ENCODE measurements at regions not wholly inside any gene's neighbourhood (a gene's known extent, or its start where the extent isn't known, plus 50 kb on each side); places are given as distances from the start of the nearest gene placed in this dataset.

DNA sequence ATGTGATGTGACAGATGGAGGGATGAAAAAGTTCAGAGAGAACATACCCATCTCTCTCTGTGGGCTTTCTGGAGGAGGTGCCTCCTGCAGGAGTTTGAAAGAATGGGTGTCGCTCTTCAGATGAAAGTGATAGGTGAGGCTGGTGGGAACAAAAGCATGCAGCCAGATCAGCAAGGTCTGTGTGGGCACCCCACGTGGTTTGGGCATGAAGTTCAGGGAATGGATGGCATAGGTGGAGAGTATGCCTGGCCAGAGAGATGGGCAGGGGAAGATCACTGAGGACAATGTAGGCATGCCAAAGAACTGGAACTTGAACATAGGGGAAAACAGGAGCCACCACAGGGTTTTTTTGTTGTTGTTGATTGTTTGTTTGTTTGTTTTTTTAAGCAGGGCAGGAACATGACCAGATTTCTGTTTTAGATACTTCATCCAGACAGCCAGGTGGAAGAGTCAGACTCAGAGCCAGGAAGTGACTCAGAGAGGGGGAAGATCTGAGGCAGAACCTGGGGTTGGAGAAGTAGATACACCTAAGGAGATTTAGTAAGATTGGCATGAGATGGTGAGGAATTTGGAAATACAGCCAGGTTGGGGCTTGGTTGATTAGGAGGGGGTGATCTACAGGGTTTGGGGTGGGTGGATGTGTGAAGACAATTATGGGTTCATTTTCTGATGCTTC, 64.8 kb upstream of the CLSTN2 start:
- Histone ChIP-seq H3K9me3 (no peaks in the 10 kb centered on the region), H3K27ac (no peak overlapping the region), H3K4me1 (no peaks in the 10 kb centered on the region), H3K4me3 (no peak overlapping the region), H3K36me3 (no peaks in the 10 kb centered on the region), H3K27me3 (no peaks in the 10 kb centered on the region)
- WGBS (ENCODE audit: insufficient coverage, low coverage, low lambda C conversion rate, missing lambda C conversion rate), result 59% methylated on average over 2 of the region's 2 CpGs
- no peak for DNase-seq
- TF ChIP-seq, protein P1, sequence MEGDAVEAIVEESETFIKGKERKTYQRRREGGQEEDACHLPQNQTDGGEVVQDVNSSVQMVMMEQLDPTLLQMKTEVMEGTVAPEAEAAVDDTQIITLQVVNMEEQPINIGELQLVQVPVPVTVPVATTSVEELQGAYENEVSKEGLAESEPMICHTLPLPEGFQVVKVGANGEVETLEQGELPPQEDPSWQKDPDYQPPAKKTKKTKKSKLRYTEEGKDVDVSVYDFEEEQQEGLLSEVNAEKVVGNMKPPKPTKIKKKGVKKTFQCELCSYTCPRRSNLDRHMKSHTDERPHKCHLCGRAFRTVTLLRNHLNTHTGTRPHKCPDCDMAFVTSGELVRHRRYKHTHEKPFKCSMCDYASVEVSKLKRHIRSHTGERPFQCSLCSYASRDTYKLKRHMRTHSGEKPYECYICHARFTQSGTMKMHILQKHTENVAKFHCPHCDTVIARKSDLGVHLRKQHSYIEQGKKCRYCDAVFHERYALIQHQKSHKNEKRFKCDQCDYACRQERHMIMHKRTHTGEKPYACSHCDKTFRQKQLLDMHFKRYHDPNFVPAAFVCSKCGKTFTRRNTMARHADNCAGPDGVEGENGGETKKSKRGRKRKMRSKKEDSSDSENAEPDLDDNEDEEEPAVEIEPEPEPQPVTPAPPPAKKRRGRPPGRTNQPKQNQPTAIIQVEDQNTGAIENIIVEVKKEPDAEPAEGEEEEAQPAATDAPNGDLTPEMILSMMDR (IDR thresholded peaks at IDR 0.05), result no peak
- no peak for TF ChIP-seq POLR2A (IDR thresholded peaks at IDR 0.05)
- intact Hi-C loops (cut with DNase I), result no loop called here
- no peak for ATAC-seq

DNA sequence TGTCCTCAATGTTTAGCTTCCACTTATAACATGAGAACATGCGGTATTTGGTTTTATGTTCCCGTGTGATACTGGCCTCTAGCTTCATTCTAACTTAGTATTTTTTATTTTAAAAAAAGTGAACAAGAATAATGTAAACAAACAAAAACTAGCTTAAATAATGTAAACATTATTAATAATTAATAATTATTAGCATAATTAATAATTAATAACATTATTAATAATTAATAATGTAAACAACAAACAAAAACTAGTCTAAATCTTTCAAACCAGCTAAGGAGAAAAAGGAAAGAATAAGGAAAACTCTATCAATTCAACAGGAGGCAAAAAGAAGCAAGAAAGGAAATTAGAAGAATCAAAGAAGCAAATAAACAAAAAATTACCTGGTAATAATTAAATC, 66.2 kb upstream of the CLSTN2 start:
- TF ChIP-seq, protein P1 (IDR thresholded peaks at IDR 0.05), result no peak
- DNase-seq (no peak), ATAC-seq (no peak)
- no peaks in the 10 kb centered on the region for H3K27me3 ChIP-seq
- intact Hi-C loops (cut with DNase I), result no loop called here
- H3K9me3 ChIP-seq, result no peaks in the 10 kb centered on the region
- 91% methylated on average over 2 of the region's 2 CpGs for WGBS (ENCODE audit: insufficient coverage, low coverage, low lambda C conversion rate, missing lambda C conversion rate)
- H3K27ac ChIP-seq, result no peak overlapping the region
- no peaks in the 10 kb centered on the region for H3K36me3 ChIP-seq
- no peaks in the 10 kb centered on the region for H3K4me1 ChIP-seq
- no peak overlapping the region for H3K4me3 ChIP-seq

DNA sequence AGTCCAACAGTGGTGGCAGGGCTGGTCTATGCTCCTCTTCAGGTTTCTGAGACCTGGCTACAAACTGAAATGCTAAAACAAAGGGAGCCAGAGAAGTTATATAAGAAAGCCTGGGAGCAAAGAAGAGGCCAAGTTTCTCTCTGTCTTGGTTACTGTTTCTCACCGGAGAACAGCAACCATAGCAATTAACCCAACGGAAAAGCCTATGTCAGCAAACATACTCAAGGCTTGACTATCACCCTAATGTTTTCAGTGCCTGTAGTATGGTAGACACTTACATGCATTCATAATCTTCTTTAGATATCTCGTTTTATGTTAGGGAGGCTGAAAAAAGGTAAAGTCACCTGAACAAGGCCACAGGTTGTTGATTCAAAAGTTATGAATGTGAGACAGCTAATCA, 86.3 kb upstream of the CLSTN2 start:
- Histone ChIP-seq H3K4me3 (no peak overlapping the region), H3K9me3 (no peaks in the 10 kb centered on the region), H3K4me1 (no peaks in the 10 kb centered on the region), H3K27ac (no peak overlapping the region), H3K27me3 (no peaks in the 10 kb centered on the region), H3K36me3 (no peaks in the 10 kb centered on the region)
- 17% methylated on average over 2 of the region's 3 CpGs for WGBS (ENCODE audit: insufficient coverage, low coverage, low lambda C conversion rate, missing lambda C conversion rate)
- ATAC-seq (no peak), DNase-seq (no peak)
- TF ChIP-seq, protein P1 (IDR thresholded peaks at IDR 0.05), result no peak
- TF ChIP-seq POLR2A (IDR thresholded peaks at IDR 0.05), result no peak
- intact Hi-C loops (cut with DNase I), result no loop called here

DNA sequence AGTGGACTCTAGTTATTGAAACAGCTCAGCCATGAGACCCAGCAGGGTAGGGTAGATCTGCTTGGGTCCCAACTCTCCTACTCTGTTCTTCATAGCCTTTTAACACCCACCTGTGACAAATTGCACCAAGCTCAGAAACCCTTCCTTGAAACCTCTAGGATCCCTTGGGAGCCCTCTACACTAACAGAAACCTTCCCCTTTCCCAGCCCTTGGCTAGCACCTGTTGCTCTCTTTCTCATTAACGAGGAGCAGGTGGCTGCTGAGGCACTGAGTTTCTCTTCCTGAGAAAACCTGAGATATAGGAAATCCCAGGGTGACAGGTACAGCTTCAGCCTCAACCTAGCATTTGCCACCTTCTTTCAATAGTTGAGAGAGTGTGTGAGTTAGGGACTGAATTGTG, 88.3 kb upstream of the CLSTN2 start:
- Histone ChIP-seq H3K36me3 (no peaks in the 10 kb centered on the region), H3K9me3 (no peaks in the 10 kb centered on the region), H3K4me1 (no peaks in the 10 kb centered on the region), H3K27me3 (no peaks in the 10 kb centered on the region), H3K27ac (no peak overlapping the region), H3K4me3 (no peak overlapping the region)
- 15% methylated on average over 1 of the region's 1 CpG for WGBS (ENCODE audit: insufficient coverage, low coverage, low lambda C conversion rate, missing lambda C conversion rate)
- no peak for ATAC-seq
- intact Hi-C loops (cut with DNase I), result no loop called here
- no peak for TF ChIP-seq POLR2A (IDR thresholded peaks at IDR 0.05)
- no peak for DNase-seq

DNA sequence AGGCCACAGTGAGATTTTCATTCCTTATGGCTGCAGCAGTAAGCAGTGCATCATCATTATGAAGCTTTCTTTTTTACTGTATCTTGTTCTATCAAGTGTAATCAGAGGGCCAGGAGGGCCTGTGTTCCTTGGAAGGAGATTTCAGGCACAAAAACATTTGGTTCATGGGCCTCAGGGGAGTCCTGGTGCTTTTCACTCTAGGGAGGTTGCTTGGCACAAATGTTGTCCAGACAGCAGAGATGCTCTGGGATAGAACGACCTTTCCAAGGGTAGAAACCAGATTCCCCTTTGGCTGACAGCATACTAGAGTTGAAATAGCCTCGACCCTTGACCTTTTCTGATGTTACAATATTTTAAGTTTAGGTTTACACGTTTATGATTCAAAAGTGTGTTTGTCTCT, 95.3 kb upstream of the CLSTN2 start:
- Histone ChIP-seq H3K9me3 (no peaks in the 10 kb centered on the region), H3K36me3 (no peaks in the 10 kb centered on the region), H3K27ac (no peak overlapping the region), H3K27me3 (no peaks in the 10 kb centered on the region), H3K4me1 (no peaks in the 10 kb centered on the region), H3K4me3 (no peak overlapping the region)
- DNase-seq (no peak), ATAC-seq (no peak)
- intact Hi-C loops (cut with DNase I), result no loop called here
- WGBS (ENCODE audit: insufficient coverage, low coverage, low lambda C conversion rate, missing lambda C conversion rate), result 45% methylated on average over 3 of the region's 3 CpGs
- TF ChIP-seq POLR2A (IDR thresholded peaks at IDR 0.05), result no peak
- TF ChIP-seq, protein P1 (IDR thresholded peaks at IDR 0.05), result no peak
